ENCODE measurements at regions not wholly inside any gene's neighbourhood (a gene's known extent, or its start where the extent isn't known, plus 50 kb on each side); places are given as distances from the start of the nearest gene placed in this dataset.

DNA sequence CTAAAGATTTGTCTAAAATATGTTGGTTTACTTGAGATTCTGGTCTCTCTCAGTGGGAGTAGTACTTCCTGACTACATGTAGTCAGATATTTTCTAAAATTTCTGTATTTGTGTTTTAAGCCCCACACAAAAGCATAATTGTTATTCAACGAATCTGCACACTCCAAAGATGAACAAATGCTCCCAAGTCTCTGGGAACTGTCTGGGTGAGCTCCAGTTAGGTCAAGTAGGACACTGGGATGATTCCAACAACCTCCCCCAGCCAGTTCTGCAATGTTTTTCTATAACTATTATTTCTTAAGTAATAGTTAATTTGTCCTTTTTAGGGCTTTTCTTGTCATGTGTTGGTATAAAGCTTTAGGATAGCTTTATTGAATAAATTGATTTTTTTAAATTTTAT lies 174.6 kb downstream of the FAM174A start:
- TF ChIP-seq, protein P1, sequence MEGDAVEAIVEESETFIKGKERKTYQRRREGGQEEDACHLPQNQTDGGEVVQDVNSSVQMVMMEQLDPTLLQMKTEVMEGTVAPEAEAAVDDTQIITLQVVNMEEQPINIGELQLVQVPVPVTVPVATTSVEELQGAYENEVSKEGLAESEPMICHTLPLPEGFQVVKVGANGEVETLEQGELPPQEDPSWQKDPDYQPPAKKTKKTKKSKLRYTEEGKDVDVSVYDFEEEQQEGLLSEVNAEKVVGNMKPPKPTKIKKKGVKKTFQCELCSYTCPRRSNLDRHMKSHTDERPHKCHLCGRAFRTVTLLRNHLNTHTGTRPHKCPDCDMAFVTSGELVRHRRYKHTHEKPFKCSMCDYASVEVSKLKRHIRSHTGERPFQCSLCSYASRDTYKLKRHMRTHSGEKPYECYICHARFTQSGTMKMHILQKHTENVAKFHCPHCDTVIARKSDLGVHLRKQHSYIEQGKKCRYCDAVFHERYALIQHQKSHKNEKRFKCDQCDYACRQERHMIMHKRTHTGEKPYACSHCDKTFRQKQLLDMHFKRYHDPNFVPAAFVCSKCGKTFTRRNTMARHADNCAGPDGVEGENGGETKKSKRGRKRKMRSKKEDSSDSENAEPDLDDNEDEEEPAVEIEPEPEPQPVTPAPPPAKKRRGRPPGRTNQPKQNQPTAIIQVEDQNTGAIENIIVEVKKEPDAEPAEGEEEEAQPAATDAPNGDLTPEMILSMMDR (conservative IDR thresholded peaks at IDR 0.05; ENCODE audit: low read length) = no peak
- no peak for TF ChIP-seq EZH2phosphoT487 (IDR thresholded peaks at IDR 0.05; ENCODE audit: borderline replicate concordance)
